ENCODE measurements at regions not wholly inside any gene's neighbourhood (a gene's known extent, or its start where the extent isn't known, plus 50 kb on each side); places are given as distances from the start of the nearest gene placed in this dataset.

GRCh38 chr13:94928127-94928775 is 215.9 kb upstream of the SOX21 start (continued):
- TF ChIP-seq E2F6 (IDR thresholded peaks at IDR 0.05; ENCODE audit: borderline replicate concordance in 1 of 2, extremely low read depth in 1 of 2, insufficient read depth in 1 of 2, insufficient read length in 1 of 2, low read depth in 1 of 2, low read length in 1 of 2, poor library complexity in 1 of 2, severe bottlenecking in 1 of 2) (no peak), PTTG1 (tag; IDR thresholded peaks at IDR 0.05; ENCODE audit: low read depth) (no peak), RBBP5 (IDR thresholded peaks at IDR 0.05; ENCODE audit: borderline replicate concordance, insufficient read depth, low read length, poor library complexity, severe bottlenecking) (no peak), NRF1 (conservative IDR thresholded peaks at IDR 0.05 in 1 of 2, IDR thresholded peaks at IDR 0.05 in 1 of 2) (no peak), POLR2G (IDR thresholded peaks at IDR 0.05; ENCODE audit: low read depth, low read length) (no peak), SMAD1 (IDR thresholded peaks at IDR 0.05; ENCODE audit: low read depth, low read length, partially characterized antibody) (no peak), ZFP36 (IDR thresholded peaks at IDR 0.05; ENCODE audit: low read depth, low read length, partially characterized antibody) (no peak), HNRNPH1 (optimal IDR thresholded peaks at IDR 0.05; ENCODE audit: low read depth, low read length) (no peak), ZNF134 (CRISPR knock-in tag; conservative IDR thresholded peaks at IDR 0.05) (no peak)

GRCh38 chr13:94925263-94925662 is 212.9 kb upstream of the SOX21 start:
- Histone ChIP-seq H3K27me3 (ENCODE audit: control insufficient read depth in 2 of 2, insufficient read depth in 2 of 2, low read length in 2 of 2) (no peaks in the 10 kb centered on the region), H3K9ac (ENCODE audit: insufficient read depth in 1 of 2, low read depth in 2 of 2, low read length in 2 of 2) (no peak overlapping the region), H3K9me3 (replicated peaks; ENCODE audit: control insufficient read depth, insufficient read depth, low read depth, low read length) (no peaks in the 10 kb centered on the region), H3K4me2 (ENCODE audit: insufficient read depth, low read length) (no peak overlapping the region), H4K20me1 (replicated peaks; ENCODE audit: control insufficient read depth, insufficient read depth, low read length) (no peaks in the 10 kb centered on the region), H2AFZ (ENCODE audit: low read depth, low read length) (no peak overlapping the region), H3K79me2 (ENCODE audit: control insufficient read depth, insufficient read depth, low read length) (no peaks in the 10 kb centered on the region), H3K27ac (ENCODE audit: extremely low read depth, low read depth, low read length) (no peak overlapping the region), H3K4me1 (replicated peaks in 1 of 2; ENCODE audit: control insufficient read depth in 2 of 2, insufficient read depth in 2 of 2, low read length in 2 of 2) (no peaks in the 10 kb centered on the region), H3K36me3 (ENCODE audit: control insufficient read depth, insufficient read depth, low read length) (no peaks in the 10 kb centered on the region), H3K4me3 (no peak overlapping the region), H3K9me1 (ENCODE audit: control insufficient read depth, insufficient read depth, low read length) (no peaks in the 10 kb centered on the region)
- 13% methylated on average over 3 of the region's 3 CpGs for WGBS (ENCODE audit: insufficient coverage, low coverage, missing lambda C conversion rate)
- DNase-seq (ENCODE audit: extremely low read depth in 1 of 4, low spot score in 3 of 4), result no peak
- no peak for ATAC-seq
- intact Hi-C loops (cut with micrococcal nuclease) (no loop called here), in situ Hi-C loops (cut with MboI) (no loop called here)
- BruUV-seq (replicated peaks), result no TSS peak
- POLR2A ChIA-PET, result no interaction called here
- no peak for FAIRE-seq
- CTCF ChIA-PET (ENCODE audit: low intra/inter-chr PET ratio), result no interaction called here
- TF ChIP-seq PKNOX1 (IDR thresholded peaks at IDR 0.05), result no peak
- no peak for TF ChIP-seq CREB3L1 (IDR thresholded peaks at IDR 0.05; ENCODE audit: borderline replicate concordance, low read depth)

Measured in K562 (cell line).